BE2C (cell line): ENCODE measurements at regions not wholly inside any gene's neighbourhood (a gene's known extent, or its start where the extent isn't known, plus 50 kb on each side); places are given as distances from the start of the nearest gene placed in this dataset.

ENCODE experiments used
- DNase-seq: peaks from one replicate; pipeline ENCODE4 v3.0.0-alpha.2; 2020
- H3K27me3 ChIP-seq: fragments of 250-450 bp; sonication (Bioruptor Pico); 2 replicates; pipeline ENCODE4 v1.5.1; 2020; ENCODE audit warnings: mild to moderate bottlenecking
- H3K36me3 ChIP-seq: fragments of 250-450 bp; sonication (Bioruptor Pico); 2 replicates; pipeline ENCODE4 v1.5.1; 2020; ENCODE audit warnings: mild to moderate bottlenecking
- H3K4me1 ChIP-seq: fragments of 250-450 bp; sonication (Bioruptor Pico); 2 replicates; pipeline ENCODE4 v1.5.1; 2020
- H3K4me3 ChIP-seq: 2 replicates; pipeline ENCODE4 v1.5.1; 2011; ENCODE audit warnings: low read depth, low read length
- H3K9me3 ChIP-seq: fragments of 250-450 bp; sonication (Bioruptor Pico); 2 replicates; pipeline ENCODE4 v1.5.1; 2020
- CTCF ChIP-seq: IDR thresholded peaks from 2 replicates; pipeline ENCODE4 v1.5.1; 2012; ENCODE audit warnings: mild to moderate bottlenecking, low read depth, low read length

GRCh38 chr11:19342036-19342435 is 101.3 kb upstream of the E2F8 start:
- no peaks in the 10 kb centered on the region for H3K4me1 ChIP-seq
- TF ChIP-seq CTCF: no peak
- no peak overlapping the region for H3K4me3 ChIP-seq
- H3K27me3 ChIP-seq: peaks cover 30% of the 10 kb centered on the region
- H3K36me3 ChIP-seq: no peaks in the 10 kb centered on the region
- no peak for DNase-seq
- no peaks in the 10 kb centered on the region for H3K9me3 ChIP-seq

GRCh38 chr11:19338375-19338774 is 97.6 kb upstream of the E2F8 start:
- H3K27me3 ChIP-seq: no peaks in the 10 kb centered on the region
- no peak for DNase-seq
- no peak for TF ChIP-seq CTCF
- no peaks in the 10 kb centered on the region for H3K36me3 ChIP-seq
- no peaks in the 10 kb centered on the region for H3K4me1 ChIP-seq
- H3K4me3 ChIP-seq: no peak overlapping the region
- H3K9me3 ChIP-seq: no peaks in the 10 kb centered on the region

GRCh38 chr11:19337779-19338178 is 97.0 kb upstream of the E2F8 start:
- H3K9me3 ChIP-seq: no peaks in the 10 kb centered on the region
- no peaks in the 10 kb centered on the region for H3K36me3 ChIP-seq
- no peaks in the 10 kb centered on the region for H3K27me3 ChIP-seq
- DNase-seq: no peak
- H3K4me3 ChIP-seq: no peak overlapping the region
- TF ChIP-seq CTCF: no peak
- H3K4me1 ChIP-seq: no peaks in the 10 kb centered on the region

- H3K4me1 ChIP-seq: no peaks in the 10 kb centered on the region
- H3K27me3 ChIP-seq: no peaks in the 10 kb centered on the region
- no peaks in the 10 kb centered on the region for H3K36me3 ChIP-seq
- no peak for TF ChIP-seq CTCF
- no peaks in the 10 kb centered on the region for H3K9me3 ChIP-seq
- H3K4me3 ChIP-seq: no peak overlapping the region
- DNase-seq: no peak
These were observed 95.6 kb upstream of the E2F8 start for GRCh38 chr11:19336331-19336730.

- Histone ChIP-seq H3K9me3 (no peaks in the 10 kb centered on the region), H3K4me1 (no peaks in the 10 kb centered on the region), H3K27me3 (no peaks in the 10 kb centered on the region), H3K4me3 (no peak overlapping the region), H3K36me3 (no peaks in the 10 kb centered on the region)
- no peak for DNase-seq
- TF ChIP-seq CTCF: no peak
These were observed 91.7 kb upstream of the E2F8 start for GRCh38 chr11:19332476-19332875.

- no peaks in the 10 kb centered on the region for H3K27me3 ChIP-seq
- no peak overlapping the region for H3K4me3 ChIP-seq
- no peaks in the 10 kb centered on the region for H3K4me1 ChIP-seq
- no peaks in the 10 kb centered on the region for H3K9me3 ChIP-seq
- no peak for TF ChIP-seq CTCF
- no peaks in the 10 kb centered on the region for H3K36me3 ChIP-seq
- DNase-seq: no peak
These were observed 89.7 kb upstream of the E2F8 start for GRCh38 chr11:19330416-19330815.
